GM19328 (cell line): ENCODE measurements at regions not wholly inside any gene's neighbourhood (a gene's known extent, or its start where the extent isn't known, plus 50 kb on each side); places are given as distances from the start of the nearest gene placed in this dataset.
A peak's percentile ranks its signal among the peaks of the same experiment; 100 is the strongest.
"Not testable (repeated sequence)": the region's sequence is repeated elsewhere in the genome, so short reads cannot be mapped to it uniquely, and the experiment has no call there.

Source experiments
- ATAC-seq: cut with Tn5 transposase; IDR thresholded peaks from one replicate; pipeline ENCODE4 v1.9.1; 2021; ENCODE audit warnings: mild to moderate bottlenecking, moderate library complexity; ENCODE audit not compliant: unreplicated experiment

- ATAC-seq, result no peak
Measured at GRCh38 chr3:29022976-29023375, 257.9 kb upstream of the RBMS3 start.

- ATAC-seq, result peak; percentile 92
Measured at GRCh38 chr3:29026286-29026685, 254.6 kb upstream of the RBMS3 start.

DNA sequence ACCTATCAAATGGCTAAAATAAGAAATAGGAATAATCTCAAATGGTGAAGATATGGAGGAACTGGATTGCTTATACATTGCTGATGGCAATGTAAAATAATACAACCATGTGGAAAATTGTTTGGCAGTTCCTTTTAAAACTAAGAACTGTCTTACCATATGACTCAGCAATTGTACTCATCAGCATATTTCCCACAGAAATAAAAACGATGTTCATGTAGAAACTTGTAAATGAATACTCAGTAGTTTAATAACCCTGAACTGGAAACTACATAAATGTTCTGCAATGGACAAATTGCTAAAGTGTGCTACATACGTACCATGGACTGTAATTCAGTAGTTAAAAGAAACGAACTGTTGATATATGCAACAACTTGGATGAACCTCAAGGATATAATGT lies 253.9 kb upstream of the RBMS3 start:
- no peak for ATAC-seq

DNA sequence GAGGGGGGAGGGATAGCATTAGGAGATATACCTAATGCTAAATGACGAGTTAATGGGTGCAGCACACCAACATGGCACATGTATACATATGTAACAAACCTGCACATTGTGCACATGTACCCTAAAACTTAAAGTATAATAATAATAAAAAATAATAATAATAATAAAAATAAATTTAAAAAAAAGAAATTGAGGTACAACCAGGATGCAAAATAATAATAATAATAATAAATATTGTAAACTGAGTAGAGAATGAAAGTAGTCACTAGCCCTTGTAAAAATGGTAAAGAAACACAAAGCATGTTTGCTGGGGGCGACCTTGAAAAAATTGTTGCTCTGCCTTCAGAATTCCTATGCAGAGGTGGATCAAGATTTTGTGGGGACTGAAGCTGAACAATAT lies 249.7 kb upstream of the RBMS3 start:
- ATAC-seq, result not testable (repeated sequence)

GRCh38 chr3:29033511-29033910 lies 247.4 kb upstream of the RBMS3 start:
- ATAC-seq, result no peak

DNA sequence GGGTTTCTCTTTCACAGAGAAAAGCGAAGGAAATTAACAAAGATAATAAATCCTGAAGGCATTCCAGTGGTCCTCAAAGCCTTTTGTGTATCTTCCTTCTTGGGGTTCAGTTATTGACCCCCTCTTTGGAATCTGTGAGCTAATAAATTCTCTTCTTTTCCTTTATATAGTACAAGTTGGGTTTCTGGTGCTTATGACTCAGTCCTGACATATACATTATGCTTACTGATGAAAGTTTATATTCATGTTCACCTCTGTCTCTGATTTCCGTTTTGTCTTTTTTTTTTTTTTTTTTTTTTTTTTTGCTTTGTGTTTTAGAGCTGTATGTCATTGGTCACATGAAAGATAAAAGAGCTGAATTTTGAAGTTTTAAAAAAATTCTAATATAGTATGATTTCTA lies 230.7 kb upstream of the RBMS3 start:
- ATAC-seq, result no peak

DNA sequence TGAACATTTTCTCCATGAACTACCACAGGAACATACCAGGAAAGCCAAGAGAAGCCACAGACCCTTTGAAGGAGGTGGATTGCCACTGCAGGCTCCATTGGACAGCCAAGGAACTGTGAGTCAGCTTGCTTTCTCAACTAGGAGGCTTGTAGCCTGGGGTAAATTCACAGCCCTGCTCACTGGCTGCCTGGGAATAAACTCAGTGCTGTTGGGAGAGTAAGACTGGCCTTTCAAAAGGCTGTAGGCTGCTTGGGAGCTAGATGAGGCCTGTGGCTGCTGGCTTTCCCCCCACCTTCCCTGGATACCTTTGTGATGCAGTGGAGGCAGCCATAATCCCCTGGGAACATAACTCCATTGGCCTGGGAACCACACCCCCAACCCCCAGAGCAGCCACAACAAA lies 223.5 kb upstream of the RBMS3 start:
- no peak for ATAC-seq

- ATAC-seq, result no peak
Measured at GRCh38 chr3:29064085-29064484, 216.8 kb upstream of the RBMS3 start.

DNA sequence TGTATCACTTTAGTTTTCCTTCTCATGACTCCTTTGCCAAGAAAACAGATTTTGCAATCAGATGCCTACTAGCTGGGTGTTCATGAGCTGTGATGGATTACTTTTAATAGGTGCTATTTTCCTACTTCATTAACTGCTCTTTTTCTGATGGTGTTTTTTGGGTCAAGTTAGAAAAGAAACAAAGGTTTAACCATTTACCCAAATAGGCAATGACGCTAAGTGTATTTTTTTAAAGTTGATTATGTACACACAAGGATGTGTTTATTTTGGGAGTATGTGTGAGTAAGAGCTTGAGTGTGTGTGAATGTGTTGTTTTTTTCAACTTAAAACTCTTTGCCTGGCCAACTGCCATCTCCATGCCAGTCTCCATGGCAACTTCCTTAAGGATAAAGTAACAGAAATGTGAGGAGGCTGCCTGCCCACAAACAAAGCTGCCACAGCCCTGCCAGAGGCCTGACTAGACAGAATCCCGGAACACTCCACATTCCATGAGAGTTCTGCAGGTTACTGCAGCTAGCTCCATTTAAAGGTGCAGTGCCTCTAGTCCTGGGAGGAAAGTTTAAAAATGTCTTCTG lies 215.6 kb upstream of the RBMS3 start:
- no peak for ATAC-seq

- ATAC-seq, result no peak
Measured at GRCh38 chr3:29067007-29067406, 213.9 kb upstream of the RBMS3 start.

DNA sequence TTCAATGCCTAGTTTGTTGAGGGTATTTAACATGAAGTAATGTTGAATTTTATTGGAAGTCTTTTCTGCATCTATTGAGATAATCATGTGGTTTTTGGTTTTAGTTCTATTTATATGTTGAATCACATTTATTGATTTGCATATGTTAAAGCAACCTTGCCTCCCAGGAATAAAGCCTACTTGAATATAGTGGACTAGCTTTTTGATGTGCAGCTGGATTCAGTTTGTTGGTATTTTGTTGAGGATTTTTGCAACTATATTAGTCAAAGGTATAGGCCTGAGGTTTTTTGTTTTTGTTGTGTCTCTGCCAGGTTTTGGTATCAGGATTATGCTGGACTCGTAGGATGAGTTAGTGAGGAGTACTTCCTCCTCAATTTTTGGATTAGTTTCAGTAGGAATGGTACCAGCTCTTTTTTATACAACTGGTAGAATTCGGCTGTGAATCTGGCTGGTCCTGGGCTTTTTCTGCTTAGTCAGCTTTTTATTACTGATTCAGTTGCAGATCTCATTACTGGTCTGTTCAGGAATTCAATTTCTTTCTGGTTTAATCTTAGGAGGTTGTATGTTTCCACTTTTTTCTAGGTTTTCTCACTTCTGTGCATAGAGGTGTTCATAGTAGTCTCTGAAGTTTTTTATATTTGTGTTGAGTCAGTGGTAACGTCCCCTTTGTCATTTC lies 209.8 kb upstream of the RBMS3 start:
- no peak for ATAC-seq

DNA sequence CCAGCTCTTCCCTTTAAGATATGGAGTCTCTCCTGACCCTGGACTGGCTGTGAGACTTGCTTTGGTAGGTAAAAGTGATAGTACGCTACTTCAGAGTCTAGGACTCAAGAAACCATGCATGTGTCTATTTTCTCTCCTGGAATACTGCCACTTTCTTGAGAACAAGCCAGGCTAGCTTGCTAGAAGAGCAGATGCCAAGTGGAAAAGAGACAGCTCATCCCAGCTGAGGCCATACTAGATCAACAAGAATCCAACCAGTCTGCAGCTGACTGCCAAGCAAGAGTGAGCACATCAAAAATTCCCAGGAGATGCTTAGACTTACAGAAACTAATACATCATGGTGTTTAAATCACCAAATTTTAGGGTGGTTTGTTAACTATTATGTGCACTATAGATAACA lies 208.3 kb upstream of the RBMS3 start:
- ATAC-seq, result no peak

- no peak for ATAC-seq
Measured at GRCh38 chr3:29077356-29077755, 203.5 kb upstream of the RBMS3 start.

DNA sequence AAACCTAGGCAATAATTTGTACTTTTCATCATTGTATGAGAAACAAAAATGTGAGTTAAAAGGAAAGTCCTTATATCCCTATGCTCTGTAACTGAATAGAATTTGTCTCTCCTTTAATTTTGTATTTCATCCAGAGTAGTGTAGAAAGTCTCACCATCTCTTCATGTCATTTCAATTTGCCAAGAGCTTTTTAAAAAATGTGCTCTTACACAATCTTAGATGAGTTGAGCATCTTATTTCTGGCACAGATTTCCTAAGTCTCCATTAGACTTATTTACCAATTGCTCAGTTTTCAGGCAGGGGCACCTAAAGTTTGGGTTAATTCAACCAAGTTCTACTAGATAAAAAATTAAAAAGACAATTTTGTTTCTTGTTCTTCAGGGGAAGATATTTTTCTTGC lies 201.5 kb upstream of the RBMS3 start:
- ATAC-seq, result no peak

DNA sequence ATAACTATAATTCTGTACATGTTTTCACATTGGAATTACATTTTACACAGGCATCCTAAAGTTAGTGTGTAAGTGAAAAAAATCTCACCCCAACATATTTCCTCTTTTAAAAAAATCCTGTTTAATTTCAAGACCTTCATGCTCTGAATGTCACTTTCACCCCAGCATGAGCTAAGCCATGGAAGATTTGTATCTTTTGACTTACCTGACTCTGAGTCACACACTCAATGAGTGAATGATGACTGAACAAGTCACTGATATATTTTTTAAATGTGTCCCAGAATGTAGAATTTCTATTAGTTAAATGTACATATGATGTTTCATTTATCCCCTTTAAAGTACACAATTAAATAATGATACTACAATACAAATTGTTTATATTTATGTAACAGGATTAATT lies 199.9 kb upstream of the RBMS3 start:
- ATAC-seq, result no peak

DNA sequence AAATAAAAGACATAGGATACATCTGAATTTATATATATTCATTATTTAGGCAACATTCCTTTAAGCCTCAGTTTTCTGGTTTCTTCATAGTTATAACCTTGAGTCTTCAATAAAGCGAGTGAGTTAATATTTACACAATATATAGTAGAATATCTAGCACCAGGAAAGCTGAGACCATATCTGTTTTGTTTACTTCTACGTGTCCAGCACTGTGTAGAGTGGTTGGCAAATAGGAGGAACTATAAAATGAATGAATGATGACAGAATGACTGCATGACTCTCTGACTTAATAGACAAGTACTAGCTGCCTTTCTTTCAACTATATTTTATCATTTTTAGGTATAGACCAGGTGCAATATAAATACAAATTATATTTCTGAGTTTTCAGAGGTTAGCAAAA lies 197.8 kb upstream of the RBMS3 start:
- ATAC-seq, result no peak

- ATAC-seq, result no peak
Measured at GRCh38 chr3:29083676-29084075, 197.2 kb upstream of the RBMS3 start.

DNA sequence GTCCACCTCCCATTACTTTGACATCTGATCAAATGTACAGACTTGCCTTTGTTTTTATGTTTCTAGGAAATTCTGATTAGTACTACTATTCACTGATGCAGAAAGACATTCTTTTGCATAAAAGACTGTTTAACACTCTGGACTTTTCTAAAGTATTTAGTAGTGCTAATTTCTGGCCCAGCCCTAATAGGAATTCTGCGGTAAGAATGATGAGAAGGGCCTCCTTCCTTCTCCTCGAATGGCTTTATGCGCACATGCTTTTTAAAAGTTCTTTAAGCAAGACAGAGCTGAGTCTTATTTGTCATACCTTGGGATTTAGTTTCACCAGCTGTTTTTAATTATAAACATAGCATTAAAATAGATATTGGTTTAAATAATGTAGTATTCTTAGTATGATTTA lies 192.3 kb upstream of the RBMS3 start:
- ATAC-seq, result no peak

DNA sequence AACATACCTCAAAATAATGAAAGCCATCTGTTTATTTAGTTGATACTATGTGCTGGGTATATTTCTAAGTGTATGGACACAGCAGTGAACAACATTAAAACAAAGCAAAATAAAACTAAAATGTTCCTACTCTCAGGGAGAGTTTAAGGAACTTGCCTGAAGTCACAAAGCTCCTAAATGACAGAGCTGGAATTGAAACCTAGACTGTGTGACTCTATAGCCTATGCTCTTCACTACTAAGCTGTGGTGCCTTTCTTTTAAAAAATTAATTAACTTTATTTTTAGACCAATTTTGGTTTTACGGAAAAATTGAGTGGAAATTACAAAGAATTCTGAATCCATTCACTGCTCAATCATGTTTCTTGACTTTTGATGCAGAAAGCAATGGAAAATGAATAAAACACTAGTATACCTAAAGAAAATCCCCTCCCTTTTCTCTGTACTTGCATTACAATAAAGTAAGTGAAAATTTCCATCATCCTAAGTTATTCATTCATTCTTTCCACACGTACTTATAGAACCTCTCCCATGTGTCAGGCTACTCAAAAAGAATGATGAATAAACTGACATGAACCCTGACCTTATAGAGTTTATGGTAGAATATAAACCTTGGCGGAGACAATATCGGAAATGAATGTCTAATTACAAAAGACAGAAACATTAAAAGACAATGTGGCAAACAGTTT lies 189.8 kb upstream of the RBMS3 start:
- ATAC-seq, result no peak

DNA sequence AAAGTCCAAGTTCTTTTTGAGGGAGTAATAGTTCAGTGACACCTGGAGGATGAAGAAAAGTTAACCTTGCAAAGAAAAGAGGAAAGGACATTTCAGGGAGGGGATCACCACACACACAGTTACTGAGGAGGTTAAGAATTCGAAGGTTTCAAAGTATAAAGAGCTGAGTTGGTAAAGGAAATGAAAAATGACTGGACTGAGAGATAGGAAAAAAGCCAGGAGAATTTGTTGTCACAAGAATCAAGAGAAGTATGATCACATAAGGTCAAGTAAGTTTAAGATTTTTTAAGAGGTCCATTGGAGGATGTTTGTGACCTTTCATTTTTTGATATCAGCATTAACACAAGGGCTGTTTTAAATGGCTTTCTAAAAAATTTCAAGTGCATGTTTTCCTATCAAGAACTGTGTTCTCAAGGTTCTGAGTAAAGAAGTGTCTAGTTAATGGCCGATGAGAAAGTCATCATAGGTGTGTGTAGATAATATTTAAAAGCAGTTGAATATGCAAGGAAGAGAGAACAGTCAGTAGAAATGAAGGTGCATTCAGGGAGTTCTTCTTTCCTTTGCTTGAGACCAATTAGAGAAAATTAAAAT lies 189.2 kb upstream of the RBMS3 start:
- no peak for ATAC-seq

GRCh38 chr3:29092348-29092747 lies 188.5 kb upstream of the RBMS3 start:
- no peak for ATAC-seq

GRCh38 chr3:29099296-29099695 lies 181.6 kb upstream of the RBMS3 start:
- ATAC-seq, result no peak
